HEK293 (cell line): ENCODE measurements at regions not wholly inside any gene's neighbourhood (a gene's known extent, or its start where the extent isn't known, plus 50 kb on each side); places are given as distances from the start of the nearest gene placed in this dataset.

ENCODE experiments used
- KLF1 ChIP-seq: fragments of 450-650 bp; formaldehyde crosslinking; IDR thresholded peaks from 2 replicates; pipeline ENCODE4 v1.5.1; 2016; ENCODE audit warnings: missing biosample characterization, missing genetic modification characterization
- ZNF214 ChIP-seq: fragments of 450-650 bp; formaldehyde crosslinking; IDR thresholded peaks from 2 replicates; pipeline ENCODE4 v1.5.1; 2017; ENCODE audit warnings: missing biosample characterization, mild to moderate bottlenecking, missing genetic modification characterization, borderline replicate concordance
- TF ChIP-seq, protein P1 (sequence below): fragments of 450-650 bp; formaldehyde crosslinking; IDR thresholded peaks from 2 replicates; pipeline ENCODE4 v1.5.1; 2016; ENCODE audit warnings: missing biosample characterization, missing genetic modification characterization

DNA sequence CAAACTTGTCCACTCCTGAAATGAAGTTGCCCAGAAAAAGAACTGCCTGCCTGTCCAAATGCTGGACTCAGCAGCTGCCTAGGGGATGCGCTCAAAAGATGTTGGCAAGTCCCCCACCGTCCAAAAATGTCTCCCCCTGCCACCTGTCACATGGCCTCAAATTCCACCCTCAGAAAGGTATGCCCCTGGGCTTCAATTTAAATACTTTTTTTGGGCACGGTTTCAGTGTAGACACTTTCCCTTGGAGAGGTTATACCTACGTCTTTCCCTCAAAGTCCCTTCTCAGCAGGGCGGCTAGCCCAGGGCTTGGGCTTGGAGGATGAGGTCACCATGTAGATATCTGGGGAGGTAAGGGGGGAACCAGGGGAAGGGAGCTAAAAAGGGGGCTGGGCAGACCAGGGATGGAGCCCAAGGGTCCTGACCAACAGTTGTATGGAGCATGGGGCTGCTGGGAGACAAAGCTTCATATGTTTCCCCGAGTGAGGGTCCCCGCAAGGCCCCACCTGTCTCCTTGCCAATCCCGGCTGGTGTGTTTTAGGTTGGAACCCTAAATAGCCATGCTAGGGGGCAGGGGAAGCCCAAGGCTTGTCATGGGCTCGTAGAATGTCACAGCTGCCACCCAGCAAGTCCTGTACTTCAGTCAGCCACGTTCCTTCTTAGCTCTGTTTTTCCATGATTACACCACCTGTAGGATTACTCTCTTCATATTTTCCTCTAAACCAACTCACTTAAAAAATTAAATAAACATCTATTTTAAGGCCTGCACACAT is 131.2 kb upstream of the TBX3 start:
- TF ChIP-seq, protein P1, sequence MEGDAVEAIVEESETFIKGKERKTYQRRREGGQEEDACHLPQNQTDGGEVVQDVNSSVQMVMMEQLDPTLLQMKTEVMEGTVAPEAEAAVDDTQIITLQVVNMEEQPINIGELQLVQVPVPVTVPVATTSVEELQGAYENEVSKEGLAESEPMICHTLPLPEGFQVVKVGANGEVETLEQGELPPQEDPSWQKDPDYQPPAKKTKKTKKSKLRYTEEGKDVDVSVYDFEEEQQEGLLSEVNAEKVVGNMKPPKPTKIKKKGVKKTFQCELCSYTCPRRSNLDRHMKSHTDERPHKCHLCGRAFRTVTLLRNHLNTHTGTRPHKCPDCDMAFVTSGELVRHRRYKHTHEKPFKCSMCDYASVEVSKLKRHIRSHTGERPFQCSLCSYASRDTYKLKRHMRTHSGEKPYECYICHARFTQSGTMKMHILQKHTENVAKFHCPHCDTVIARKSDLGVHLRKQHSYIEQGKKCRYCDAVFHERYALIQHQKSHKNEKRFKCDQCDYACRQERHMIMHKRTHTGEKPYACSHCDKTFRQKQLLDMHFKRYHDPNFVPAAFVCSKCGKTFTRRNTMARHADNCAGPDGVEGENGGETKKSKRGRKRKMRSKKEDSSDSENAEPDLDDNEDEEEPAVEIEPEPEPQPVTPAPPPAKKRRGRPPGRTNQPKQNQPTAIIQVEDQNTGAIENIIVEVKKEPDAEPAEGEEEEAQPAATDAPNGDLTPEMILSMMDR (tag by site-specific recombination) = no peak
- TF ChIP-seq ZNF214 (tag by site-specific recombination) (no peak), KLF1 (tag by site-specific recombination) (no peak)
